ENCODE measurements at regions not wholly inside any gene's neighbourhood (a gene's known extent, or its start where the extent isn't known, plus 50 kb on each side); places are given as distances from the start of the nearest gene placed in this dataset.

DNA sequence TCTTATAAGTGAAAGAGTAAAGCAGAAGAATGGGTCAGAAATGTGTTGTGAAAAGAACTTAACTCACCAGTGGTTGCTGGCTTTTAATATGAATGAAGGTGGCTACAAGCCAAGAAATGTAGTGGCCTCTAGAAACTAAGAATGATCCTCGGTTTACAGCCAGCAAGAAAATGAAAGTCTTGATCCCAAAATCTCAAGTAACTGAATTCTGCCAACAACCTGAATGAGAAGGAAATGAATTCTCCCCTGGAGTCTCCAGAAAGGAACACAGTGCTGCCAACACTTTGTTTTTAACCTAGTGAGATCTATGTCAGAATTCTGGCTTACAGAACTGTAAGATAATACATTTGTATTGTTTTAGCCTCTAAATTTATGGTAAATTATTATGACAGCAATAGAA, 193.0 kb downstream of the FZD1 start (continued):
- no peak for TF ChIP-seq SP1 (IDR thresholded peaks at IDR 0.05)
- TF ChIP-seq SP1 (CRISPR knock-in tag; IDR thresholded peaks at IDR 0.05), result no peak
- TF ChIP-seq, protein P1, sequence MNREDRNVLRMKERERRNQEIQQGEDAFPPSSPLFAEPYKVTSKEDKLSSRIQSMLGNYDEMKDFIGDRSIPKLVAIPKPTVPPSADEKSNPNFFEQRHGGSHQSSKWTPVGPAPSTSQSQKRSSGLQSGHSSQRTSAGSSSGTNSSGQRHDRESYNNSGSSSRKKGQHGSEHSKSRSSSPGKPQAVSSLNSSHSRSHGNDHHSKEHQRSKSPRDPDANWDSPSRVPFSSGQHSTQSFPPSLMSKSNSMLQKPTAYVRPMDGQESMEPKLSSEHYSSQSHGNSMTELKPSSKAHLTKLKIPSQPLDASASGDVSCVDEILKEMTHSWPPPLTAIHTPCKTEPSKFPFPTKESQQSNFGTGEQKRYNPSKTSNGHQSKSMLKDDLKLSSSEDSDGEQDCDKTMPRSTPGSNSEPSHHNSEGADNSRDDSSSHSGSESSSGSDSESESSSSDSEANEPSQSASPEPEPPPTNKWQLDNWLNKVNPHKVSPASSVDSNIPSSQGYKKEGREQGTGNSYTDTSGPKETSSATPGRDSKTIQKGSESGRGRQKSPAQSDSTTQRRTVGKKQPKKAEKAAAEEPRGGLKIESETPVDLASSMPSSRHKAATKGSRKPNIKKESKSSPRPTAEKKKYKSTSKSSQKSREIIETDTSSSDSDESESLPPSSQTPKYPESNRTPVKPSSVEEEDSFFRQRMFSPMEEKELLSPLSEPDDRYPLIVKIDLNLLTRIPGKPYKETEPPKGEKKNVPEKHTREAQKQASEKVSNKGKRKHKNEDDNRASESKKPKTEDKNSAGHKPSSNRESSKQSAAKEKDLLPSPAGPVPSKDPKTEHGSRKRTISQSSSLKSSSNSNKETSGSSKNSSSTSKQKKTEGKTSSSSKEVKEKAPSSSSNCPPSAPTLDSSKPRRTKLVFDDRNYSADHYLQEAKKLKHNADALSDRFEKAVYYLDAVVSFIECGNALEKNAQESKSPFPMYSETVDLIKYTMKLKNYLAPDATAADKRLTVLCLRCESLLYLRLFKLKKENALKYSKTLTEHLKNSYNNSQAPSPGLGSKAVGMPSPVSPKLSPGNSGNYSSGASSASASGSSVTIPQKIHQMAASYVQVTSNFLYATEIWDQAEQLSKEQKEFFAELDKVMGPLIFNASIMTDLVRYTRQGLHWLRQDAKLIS (CRISPR knock-in tag; IDR thresholded peaks at IDR 0.05), result no peak
- TF ChIP-seq RFXAP (CRISPR knock-in tag; IDR thresholded peaks at IDR 0.05; ENCODE audit: borderline replicate concordance), result no peak
- TF ChIP-seq, protein P2, sequence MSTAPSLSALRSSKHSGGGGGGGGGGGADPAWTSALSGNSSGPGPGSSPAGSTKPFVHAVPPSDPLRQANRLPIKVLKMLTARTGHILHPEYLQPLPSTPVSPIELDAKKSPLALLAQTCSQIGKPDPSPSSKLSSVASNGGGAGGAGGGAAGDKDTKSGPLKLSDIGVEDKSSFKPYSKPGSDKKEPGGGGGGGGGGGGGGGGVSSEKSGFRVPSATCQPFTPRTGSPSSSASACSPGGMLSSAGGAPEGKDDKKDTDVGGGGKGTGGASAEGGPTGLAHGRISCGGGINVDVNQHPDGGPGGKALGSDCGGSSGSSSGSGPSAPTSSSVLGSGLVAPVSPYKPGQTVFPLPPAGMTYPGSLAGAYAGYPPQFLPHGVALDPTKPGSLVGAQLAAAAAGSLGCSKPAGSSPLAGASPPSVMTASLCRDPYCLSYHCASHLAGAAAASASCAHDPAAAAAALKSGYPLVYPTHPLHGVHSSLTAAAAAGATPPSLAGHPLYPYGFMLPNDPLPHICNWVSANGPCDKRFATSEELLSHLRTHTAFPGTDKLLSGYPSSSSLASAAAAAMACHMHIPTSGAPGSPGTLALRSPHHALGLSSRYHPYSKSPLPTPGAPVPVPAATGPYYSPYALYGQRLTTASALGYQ (CRISPR knock-in tag; IDR thresholded peaks at IDR 0.05), result no peak
- TF ChIP-seq, protein P3, sequence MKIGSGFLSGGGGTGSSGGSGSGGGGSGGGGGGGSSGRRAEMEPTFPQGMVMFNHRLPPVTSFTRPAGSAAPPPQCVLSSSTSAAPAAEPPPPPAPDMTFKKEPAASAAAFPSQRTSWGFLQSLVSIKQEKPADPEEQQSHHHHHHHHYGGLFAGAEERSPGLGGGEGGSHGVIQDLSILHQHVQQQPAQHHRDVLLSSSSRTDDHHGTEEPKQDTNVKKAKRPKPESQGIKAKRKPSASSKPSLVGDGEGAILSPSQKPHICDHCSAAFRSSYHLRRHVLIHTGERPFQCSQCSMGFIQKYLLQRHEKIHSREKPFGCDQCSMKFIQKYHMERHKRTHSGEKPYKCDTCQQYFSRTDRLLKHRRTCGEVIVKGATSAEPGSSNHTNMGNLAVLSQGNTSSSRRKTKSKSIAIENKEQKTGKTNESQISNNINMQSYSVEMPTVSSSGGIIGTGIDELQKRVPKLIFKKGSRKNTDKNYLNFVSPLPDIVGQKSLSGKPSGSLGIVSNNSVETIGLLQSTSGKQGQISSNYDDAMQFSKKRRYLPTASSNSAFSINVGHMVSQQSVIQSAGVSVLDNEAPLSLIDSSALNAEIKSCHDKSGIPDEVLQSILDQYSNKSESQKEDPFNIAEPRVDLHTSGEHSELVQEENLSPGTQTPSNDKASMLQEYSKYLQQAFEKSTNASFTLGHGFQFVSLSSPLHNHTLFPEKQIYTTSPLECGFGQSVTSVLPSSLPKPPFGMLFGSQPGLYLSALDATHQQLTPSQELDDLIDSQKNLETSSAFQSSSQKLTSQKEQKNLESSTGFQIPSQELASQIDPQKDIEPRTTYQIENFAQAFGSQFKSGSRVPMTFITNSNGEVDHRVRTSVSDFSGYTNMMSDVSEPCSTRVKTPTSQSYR (CRISPR knock-in tag; IDR thresholded peaks at IDR 0.05; ENCODE audit: borderline replicate concordance), result no peak
- TF ChIP-seq, protein P4, sequence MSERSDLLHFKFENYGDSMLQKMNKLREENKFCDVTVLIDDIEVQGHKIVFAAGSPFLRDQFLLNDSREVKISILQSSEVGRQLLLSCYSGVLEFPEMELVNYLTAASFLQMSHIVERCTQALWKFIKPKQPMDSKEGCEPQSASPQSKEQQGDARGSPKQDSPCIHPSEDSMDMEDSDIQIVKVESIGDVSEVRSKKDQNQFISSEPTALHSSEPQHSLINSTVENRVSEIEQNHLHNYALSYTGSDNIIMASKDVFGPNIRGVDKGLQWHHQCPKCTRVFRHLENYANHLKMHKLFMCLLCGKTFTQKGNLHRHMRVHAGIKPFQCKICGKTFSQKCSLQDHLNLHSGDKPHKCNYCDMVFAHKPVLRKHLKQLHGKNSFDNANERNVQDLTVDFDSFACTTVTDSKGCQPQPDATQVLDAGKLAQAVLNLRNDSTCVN (CRISPR knock-in tag; IDR thresholded peaks at IDR 0.05; ENCODE audit: borderline replicate concordance), result no peak
- TF ChIP-seq ARNTL (CRISPR knock-in tag; IDR thresholded peaks at IDR 0.05), result no peak

Data from HepG2 (cell line).